CD4-positive, alpha-beta T cell (primary cell): ENCODE measurements at regions not wholly inside any gene's neighbourhood (a gene's known extent, or its start where the extent isn't known, plus 50 kb on each side); places are given as distances from the start of the nearest gene placed in this dataset.

Experiments used
- ATAC-seq: fragments of 200-7000 bp; cut with Tn5 transposase; one replicate; pipeline ENCODE4 v1.10.0; 2022; ENCODE audit warnings: mild to moderate bottlenecking; ENCODE audit not compliant: poor library complexity
- CTCF ChIA-PET: fragments of 350-600 bp; sonication (Branson Sonifier 250); formaldehyde crosslinking; loops from one replicate; lab custom pipeline; 2021; ENCODE audit warnings: antibody characterized with exemption, inconsistent platforms; lab: Charles Lee
- POLR2A ChIA-PET: fragments of 350-600 bp; sonication (Branson Sonifier 250); formaldehyde crosslinking; loops from one replicate; lab custom pipeline; 2021; ENCODE audit warnings: antibody characterized with exemption, inconsistent platforms; lab: Charles Lee
- DNase-seq, 14 experiments: peaks; one replicate each; pipeline ENCODE4 v3.0.0-alpha.2; 2013 to 2020; ENCODE audit warnings: mixed read lengths in 2 of 14
- H3K27ac ChIP-seq, 2 donors: one replicate each; pipeline versions ENCODE4 v1.5.1 to v1.7.0; 2013; ENCODE audit warnings: low read length in 2 of 2, low read depth in 1 of 2, mild to moderate bottlenecking in 1 of 2
- H3K27me3 ChIP-seq, 2 experiments: 1 replicate in 1 of 2; 2 replicates in 1 of 2; pipeline versions ENCODE4 v1.6.1 to v1.7.0; 2013; ENCODE audit warnings: low read length in 2 of 2, control low read depth in 1 of 2, mild to moderate bottlenecking in 1 of 2, moderate library complexity in 1 of 2; ENCODE audit not compliant: insufficient read depth in 2 of 2, control insufficient read depth in 1 of 2
- H3K36me3 ChIP-seq: one replicate; pipeline ENCODE4 v1.6.1; 2013; ENCODE audit warnings: low read length, control low read depth; ENCODE audit not compliant: insufficient read depth
- H3K4me1 ChIP-seq: one replicate; pipeline ENCODE4 v1.6.1; 2013; ENCODE audit warnings: low read length, control low read depth; ENCODE audit not compliant: insufficient read depth
- H3K4me3 ChIP-seq: one replicate; pipeline ENCODE4 v1.5.1; 2013; ENCODE audit warnings: mild to moderate bottlenecking, low read length, moderate library complexity
- H3K9me3 ChIP-seq, 2 experiments: 1 replicate in 1 of 2; 2 replicates in 1 of 2; pipeline versions ENCODE4 v1.6.1 to v1.7.0; 2013; ENCODE audit warnings: low read length in 2 of 2, mild to moderate bottlenecking in 2 of 2, control low read depth in 1 of 2, moderate library complexity in 1 of 2; ENCODE audit not compliant: control insufficient read depth in 1 of 2, insufficient read depth in 1 of 2
- H3K27ac Mint-ChIP-seq: one replicate; pipeline ENCODE4 v1.8.0; 2020; ENCODE audit warnings: mixed read lengths
- H3K27me3 Mint-ChIP-seq: one replicate; pipeline ENCODE4 v1.8.0; 2021; ENCODE audit warnings: mixed read lengths
- H3K36me3 Mint-ChIP-seq: one replicate; pipeline ENCODE4 v1.8.0; 2021; ENCODE audit warnings: low read depth, mixed read lengths
- H3K4me1 Mint-ChIP-seq: one replicate; pipeline ENCODE4 v1.8.0; 2021; ENCODE audit warnings: low read depth, mixed read lengths
- H3K4me3 Mint-ChIP-seq: one replicate; pipeline ENCODE4 v1.8.0; 2020; ENCODE audit warnings: mild to moderate bottlenecking, mixed read lengths
- H3K9me3 Mint-ChIP-seq: one replicate; pipeline ENCODE4 v1.8.0; 2020; ENCODE audit warnings: mixed read lengths
- CTCF ChIP-seq: fragments of 200-600 bp; IDR thresholded peaks from one replicate; pipeline ENCODE4 v1.8.0; 2022; ENCODE audit warnings: antibody characterized with exemption, mild to moderate bottlenecking
- intact Hi-C, 2 experiments: fragments of 100-400 bp; cut with DNase I in 1 of 2; cut with micrococcal nuclease in 1 of 2; formaldehyde crosslinking; loops; one replicate each; pipeline versions ENCODE4 v1.15.1 to v1.9.0; 2023 to 2025; cut with DNase I, micrococcal nuclease

DNA sequence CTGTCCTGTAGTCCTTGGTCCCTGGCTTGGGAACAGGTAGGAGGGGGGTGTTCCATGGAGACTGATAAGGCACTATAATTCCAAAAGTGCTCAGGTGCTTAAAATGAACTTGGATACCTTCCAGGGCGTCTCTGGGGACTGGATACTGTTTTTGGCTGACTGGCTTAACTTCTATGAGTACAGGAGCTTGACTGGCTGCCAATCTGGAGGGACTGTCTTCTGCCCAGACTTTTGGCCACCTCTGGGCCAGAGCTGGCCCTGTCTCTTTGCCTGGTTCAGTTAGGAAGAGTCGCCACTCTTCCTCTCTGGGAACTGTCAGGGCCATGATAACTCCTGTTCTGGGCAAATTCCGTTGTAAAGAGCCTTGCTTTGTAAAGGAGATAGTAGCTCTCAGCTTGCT, 407.0 kb downstream of the TGFB2 start:
- ChIA-PET CTCF (no interaction called here), POLR2A (no interaction called here)
- H3K9me3 Mint-ChIP-seq: peaks cover 1% of the 10 kb centered on the region
- TF ChIP-seq CTCF: no peak
- H3K27me3 Mint-ChIP-seq: no peaks in the 10 kb centered on the region
- no peak overlapping the region for H3K27ac ChIP-seq
- H3K36me3 ChIP-seq: no peaks in the 10 kb centered on the region
- intact Hi-C loops: no loop called here
- no peaks in the 10 kb centered on the region for H3K36me3 Mint-ChIP-seq
- H3K4me3 ChIP-seq: no peak overlapping the region
- H3K9me3 ChIP-seq: peaks cover 0 to 24% of the 10 kb centered on the region in 2 experiments
- DNase-seq (no peak), ATAC-seq (no peak)
- H3K4me3 Mint-ChIP-seq: no peak overlapping the region
- H3K27ac Mint-ChIP-seq: no peak overlapping the region
- H3K4me1 Mint-ChIP-seq: no peaks in the 10 kb centered on the region
- H3K4me1 ChIP-seq: no peaks in the 10 kb centered on the region
- H3K27me3 ChIP-seq: no peaks in the 10 kb centered on the region

- no peak for ATAC-seq
- CTCF ChIA-PET: no interaction called here
- no peak overlapping the region for H3K27ac Mint-ChIP-seq
Observed at GRCh38 chr1:218754477-218754876, 409.3 kb downstream of the TGFB2 start.

DNA sequence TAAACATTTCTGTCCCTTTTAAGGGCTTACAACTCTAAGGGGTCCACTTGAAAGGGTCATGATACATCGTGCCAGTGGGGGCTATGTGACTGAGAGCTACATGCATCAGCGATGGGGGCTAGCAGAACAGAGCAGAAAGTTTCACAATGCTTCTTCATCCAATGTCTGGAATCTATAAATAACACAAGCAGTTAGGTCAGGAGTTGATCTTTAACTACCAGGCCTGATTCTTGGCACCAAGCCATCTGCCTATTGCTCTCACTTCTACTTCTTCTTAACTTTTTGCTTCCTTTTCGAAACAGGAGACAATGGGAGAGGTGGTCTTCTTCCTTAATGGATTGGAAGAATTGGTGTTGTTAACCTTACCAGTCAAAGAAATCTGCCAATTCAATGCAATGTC, 410.0 kb downstream of the TGFB2 start:
- H3K27ac Mint-ChIP-seq: no peak overlapping the region

More at GRCh38 chr1:218754477-218754876, 409.3 kb downstream of the TGFB2 start:
- Histone ChIP-seq H3K4me1 (no peaks in the 10 kb centered on the region), H3K27ac (no peak overlapping the region), H3K4me3 (no peak overlapping the region), H3K27me3 (no peaks in the 10 kb centered on the region), H3K36me3 (no peaks in the 10 kb centered on the region), H3K9me3 (peaks cover 0 to 20% of the 10 kb centered on the region in 2 experiments)
- no peak for DNase-seq
- no peak for TF ChIP-seq CTCF
- POLR2A ChIA-PET: no interaction called here
- Mint-ChIP-seq H3K9me3 (no peaks in the 10 kb centered on the region), H3K27me3 (no peaks in the 10 kb centered on the region), H3K36me3 (no peaks in the 10 kb centered on the region), H3K4me1 (no peaks in the 10 kb centered on the region), H3K4me3 (no peak overlapping the region)
- intact Hi-C loops: no loop called here

More for the DNA sequence above, 410.0 kb downstream of the TGFB2 start:
- no peak for ATAC-seq
- Histone ChIP-seq H3K4me3 (no peak overlapping the region), H3K9me3 (peaks cover 0 to 16% of the 10 kb centered on the region in 2 experiments), H3K4me1 (no peaks in the 10 kb centered on the region), H3K27ac (no peak overlapping the region), H3K27me3 (no peaks in the 10 kb centered on the region), H3K36me3 (no peaks in the 10 kb centered on the region)
- ChIA-PET POLR2A (no interaction called here), CTCF (no interaction called here)
- no peaks in the 10 kb centered on the region for H3K27me3 Mint-ChIP-seq
- TF ChIP-seq CTCF: no peak
- H3K4me1 Mint-ChIP-seq: no peaks in the 10 kb centered on the region
- intact Hi-C loops: no loop called here
- H3K4me3 Mint-ChIP-seq: no peak overlapping the region
- H3K9me3 Mint-ChIP-seq: no peaks in the 10 kb centered on the region
- H3K36me3 Mint-ChIP-seq: no peaks in the 10 kb centered on the region
- DNase-seq: no peak
